Mesenchymal stem cell (in vitro differentiated cells and primary cell): ENCODE measurements at regions not wholly inside any gene's neighbourhood (a gene's known extent, or its start where the extent isn't known, plus 50 kb on each side); places are given as distances from the start of the nearest gene placed in this dataset.

Source experiments
- DNase-seq: peaks from one replicate; pipeline ENCODE4 v3.0.0-alpha.2; 2013
- H2AFZ ChIP-seq: one replicate; pipeline ENCODE4 v1.6.1; 2013; ENCODE audit warnings: low read depth, mild to moderate bottlenecking, control low read depth, inconsistent platforms, low read length, moderate library complexity
- H2AK5ac ChIP-seq: 2 replicates; pipeline ENCODE4 v1.6.1; 2013; ENCODE audit warnings: low read length, moderate library complexity, mild to moderate bottlenecking, inconsistent platforms; ENCODE audit not compliant: severe bottlenecking
- H2BK120ac ChIP-seq: one replicate; pipeline ENCODE4 v1.6.1; 2013; ENCODE audit warnings: low read depth, mild to moderate bottlenecking, inconsistent platforms, low read length, moderate library complexity
- H2BK12ac ChIP-seq, 2 experiments: one replicate each; pipeline ENCODE4 v1.6.1; 2013; ENCODE audit warnings: inconsistent platforms in 2 of 2, low read length in 2 of 2, mild to moderate bottlenecking in 2 of 2, moderate library complexity in 2 of 2, control low read depth in 1 of 2
- H2BK15ac ChIP-seq: one replicate; pipeline ENCODE4 v1.6.1; 2013; ENCODE audit warnings: mild to moderate bottlenecking, low read depth, inconsistent platforms; ENCODE audit not compliant: poor library complexity, severe bottlenecking
- H2BK5ac ChIP-seq: 2 replicates; pipeline ENCODE4 v1.6.1; 2013; ENCODE audit warnings: low read depth, mild to moderate bottlenecking, low read length, control low read depth, inconsistent platforms; ENCODE audit not compliant: poor library complexity, severe bottlenecking
- H3K14ac ChIP-seq, 2 experiments: one replicate each; pipeline ENCODE4 v1.6.1; 2013; ENCODE audit warnings: inconsistent platforms in 2 of 2, low read length in 2 of 2, control low read depth in 1 of 2, mild to moderate bottlenecking in 1 of 2, moderate library complexity in 1 of 2
- H3K18ac ChIP-seq, 2 experiments: one replicate each; pipeline ENCODE4 v1.6.1; 2013; ENCODE audit warnings: inconsistent platforms in 2 of 2, low read length in 2 of 2, control low read depth in 1 of 2, low read depth in 1 of 2, mild to moderate bottlenecking in 1 of 2
- H3K23ac ChIP-seq, 2 experiments: one replicate each; pipeline ENCODE4 v1.6.1; 2013; ENCODE audit warnings: inconsistent platforms in 2 of 2, low read length in 2 of 2, mild to moderate bottlenecking in 2 of 2, moderate library complexity in 2 of 2, control low read depth in 1 of 2
- H3K27ac ChIP-seq: 2 replicates; pipeline ENCODE4 v1.5.1; 2013; ENCODE audit warnings: mild to moderate bottlenecking, moderate library complexity, low read length, control low read depth, inconsistent platforms; ENCODE audit not compliant: poor library complexity, severe bottlenecking
- H3K27me3 ChIP-seq, 2 experiments: 2 replicates each; pipeline versions ENCODE4 v1.6.1 to v1.7.0; 2013; ENCODE audit warnings: low read length in 2 of 2, mild to moderate bottlenecking in 2 of 2, moderate library complexity in 2 of 2, control low read depth in 1 of 2, inconsistent platforms in 1 of 2; ENCODE audit not compliant: control insufficient read depth in 1 of 2, insufficient read depth in 1 of 2
- H3K36me3 ChIP-seq, 2 experiments: 2 replicates each; pipeline versions ENCODE4 v1.6.1 to v1.7.0; 2013; ENCODE audit warnings: low read length in 2 of 2, control low read depth in 1 of 2, inconsistent platforms in 1 of 2, low read depth in 1 of 2, mild to moderate bottlenecking in 1 of 2; ENCODE audit not compliant: insufficient read depth in 2 of 2, control insufficient read depth in 1 of 2
- H3K4ac ChIP-seq, 2 experiments: one replicate each; pipeline ENCODE4 v1.6.1; 2013; ENCODE audit warnings: inconsistent platforms in 2 of 2, low read length in 2 of 2, mild to moderate bottlenecking in 2 of 2, moderate library complexity in 2 of 2, control low read depth in 1 of 2, low read depth in 1 of 2
- H3K4me1 ChIP-seq: 2 replicates; pipeline ENCODE4 v1.6.1; 2013; ENCODE audit warnings: low read depth, low read length, control low read depth; ENCODE audit not compliant: control insufficient read depth, insufficient read depth
- H3K4me2 ChIP-seq: 2 replicates; pipeline ENCODE4 v1.6.1; 2013; ENCODE audit warnings: low read length, mild to moderate bottlenecking, inconsistent platforms; ENCODE audit not compliant: poor library complexity, severe bottlenecking
- H3K4me3 ChIP-seq, 2 experiments: 2 replicates each; pipeline versions ENCODE4 v1.5.1 to v1.7.0; 2013; ENCODE audit warnings: low read length in 2 of 2, mild to moderate bottlenecking in 2 of 2, control low read depth in 1 of 2, low read depth in 1 of 2; ENCODE audit not compliant: insufficient read depth in 1 of 2
- H3K79me1 ChIP-seq: replicated peaks from 2 replicates; pipeline ENCODE4 v1.6.1; 2013; ENCODE audit warnings: mild to moderate bottlenecking, control low read depth, low read length, inconsistent platforms; ENCODE audit not compliant: poor library complexity, severe bottlenecking
- H3K9ac ChIP-seq: 2 replicates; pipeline ENCODE4 v1.7.0; 2013; ENCODE audit warnings: mild to moderate bottlenecking, low read length, moderate library complexity
- H3K9me3 ChIP-seq: 2 replicates; pipeline ENCODE4 v1.7.0; 2013; ENCODE audit warnings: mild to moderate bottlenecking, low read length; ENCODE audit not compliant: control insufficient read depth
- H4K8ac ChIP-seq: one replicate; pipeline ENCODE4 v1.6.1; 2013; ENCODE audit warnings: inconsistent platforms, mild to moderate bottlenecking, low read length, moderate library complexity
- H4K91ac ChIP-seq: one replicate; pipeline ENCODE4 v1.6.1; 2013; ENCODE audit warnings: mild to moderate bottlenecking, low read length, inconsistent platforms
- WGBS: methylation state at CpG from one replicate; pipeline ENCODE4 v1.1.7; 2013; ENCODE audit warnings: mixed read lengths; 5-methylcytosine and 5-hydroxymethylcytosine counted together

GRCh38 chr1:242629396-242629795 is 104.9 kb upstream of the PLD5 start:
- H2AFZ ChIP-seq = no peak overlapping the region
- no peak overlapping the region for H3K4me2 ChIP-seq
- H2BK12ac ChIP-seq = no peak overlapping the region
- H3K36me3 ChIP-seq = no peaks in the 10 kb centered on the region
- no peak overlapping the region for H3K4me3 ChIP-seq
- H3K18ac ChIP-seq = no peak overlapping the region
- no peak overlapping the region for H4K8ac ChIP-seq
- no peak for DNase-seq
- no peak overlapping the region for H3K23ac ChIP-seq
- no peak overlapping the region for H2BK5ac ChIP-seq
- H3K79me1 ChIP-seq = no peaks in the 10 kb centered on the region
- no peaks in the 10 kb centered on the region for H3K27me3 ChIP-seq
- H3K14ac ChIP-seq = no peak overlapping the region
- no peak overlapping the region for H2AK5ac ChIP-seq
- H3K9me3 ChIP-seq = peaks cover 13% of the 10 kb centered on the region
- no peaks in the 10 kb centered on the region for H3K4me1 ChIP-seq
- no peak overlapping the region for H3K27ac ChIP-seq
- no peak overlapping the region for H3K4ac ChIP-seq
- H2BK15ac ChIP-seq = no peak overlapping the region
- WGBS = 57% methylated on average over 3 of the region's 3 CpGs
- no peak overlapping the region for H3K9ac ChIP-seq
- no peak overlapping the region for H2BK120ac ChIP-seq
- no peak overlapping the region for H4K91ac ChIP-seq

GRCh38 chr1:242623756-242624155 is 99.3 kb upstream of the PLD5 start:
- Histone ChIP-seq H3K4ac (no peak overlapping the region), H2BK15ac (no peak overlapping the region), H2BK5ac (no peak overlapping the region), H2AK5ac (no peak overlapping the region), H2AFZ (no peak overlapping the region), H4K91ac (no peak overlapping the region), H3K36me3 (no peaks in the 10 kb centered on the region), H2BK120ac (no peak overlapping the region), H3K14ac (no peak overlapping the region), H3K79me1 (no peaks in the 10 kb centered on the region), H3K4me3 (no peak overlapping the region), H3K4me2 (no peak overlapping the region), H3K27me3 (no peaks in the 10 kb centered on the region), H4K8ac (no peak overlapping the region), H3K23ac (no peak overlapping the region), H3K18ac (no peak overlapping the region), H3K4me1 (no peaks in the 10 kb centered on the region), H3K9ac (no peak overlapping the region), H2BK12ac (no peak overlapping the region), H3K9me3 (no peaks in the 10 kb centered on the region), H3K27ac (no peak overlapping the region)
- 68% methylated on average over 5 of the region's 5 CpGs for WGBS
- DNase-seq = no peak

GRCh38 chr1:242623119-242623518 is 98.6 kb upstream of the PLD5 start:
- Histone ChIP-seq H3K14ac (no peak overlapping the region), H2BK12ac (no peak overlapping the region), H3K36me3 (no peaks in the 10 kb centered on the region), H3K9ac (no peak overlapping the region), H4K91ac (no peak overlapping the region), H4K8ac (no peak overlapping the region), H3K23ac (no peak overlapping the region), H3K4ac (no peak overlapping the region), H3K4me1 (no peaks in the 10 kb centered on the region), H3K4me2 (no peak overlapping the region), H3K18ac (no peak overlapping the region), H3K27me3 (no peaks in the 10 kb centered on the region), H3K4me3 (no peak overlapping the region), H2AFZ (no peak overlapping the region), H2BK5ac (no peak overlapping the region), H3K79me1 (no peaks in the 10 kb centered on the region), H3K27ac (no peak overlapping the region), H2AK5ac (no peak overlapping the region), H3K9me3 (no peaks in the 10 kb centered on the region), H2BK120ac (no peak overlapping the region), H2BK15ac (no peak overlapping the region)
- no peak for DNase-seq
- WGBS = 54% methylated on average over 3 of the region's 4 CpGs

- Histone ChIP-seq H3K18ac (no peak overlapping the region), H3K36me3 (no peaks in the 10 kb centered on the region), H3K27ac (no peak overlapping the region), H4K8ac (no peak overlapping the region), H3K4me2 (no peak overlapping the region), H3K79me1 (no peaks in the 10 kb centered on the region), H3K4me1 (no peaks in the 10 kb centered on the region), H3K23ac (no peak overlapping the region), H2BK15ac (no peak overlapping the region), H3K4ac (no peak overlapping the region), H3K9me3 (peaks cover 2% of the 10 kb centered on the region), H3K4me3 (no peak overlapping the region), H2BK120ac (no peak overlapping the region), H4K91ac (no peak overlapping the region), H3K27me3 (no peaks in the 10 kb centered on the region), H3K9ac (no peak overlapping the region), H2BK12ac (no peak overlapping the region), H2AK5ac (no peak overlapping the region), H2AFZ (no peak overlapping the region), H3K14ac (no peak overlapping the region), H2BK5ac (no peak overlapping the region)
- no peak for DNase-seq
Measured at GRCh38 chr1:242613266-242613815, 88.8 kb upstream of the PLD5 start.
